Fibroblast of gingiva (primary cell): ENCODE measurements at regions not wholly inside any gene's neighbourhood (a gene's known extent, or its start where the extent isn't known, plus 50 kb on each side); places are given as distances from the start of the nearest gene placed in this dataset.

Experiments
- DNase-seq: peaks from one replicate; pipeline ENCODE4 v3.0.0-alpha.2; 2011; ENCODE audit warnings: low read depth

- DNase-seq: no peak
These were observed 310.9 kb upstream of the NEBL start for GRCh38 chr10:21207852-21208646.

- no peak for DNase-seq
These were observed 308.2 kb upstream of the NEBL start for GRCh38 chr10:21205328-21205727.

GRCh38 chr10:21203473-21204107 lies 306.5 kb upstream of the NEBL start:
- no peak for DNase-seq

- DNase-seq: peak; percentile 51
These were observed 305.8 kb upstream of the NEBL start for GRCh38 chr10:21202776-21203462.

GRCh38 chr10:21199501-21199900 lies 302.4 kb upstream of the NEBL start:
- DNase-seq: no peak

GRCh38 chr10:21197838-21198237 lies 300.7 kb upstream of the NEBL start:
- DNase-seq: no peak

- DNase-seq: no peak
These were observed 299.8 kb upstream of the NEBL start for GRCh38 chr10:21196822-21197395.

DNA sequence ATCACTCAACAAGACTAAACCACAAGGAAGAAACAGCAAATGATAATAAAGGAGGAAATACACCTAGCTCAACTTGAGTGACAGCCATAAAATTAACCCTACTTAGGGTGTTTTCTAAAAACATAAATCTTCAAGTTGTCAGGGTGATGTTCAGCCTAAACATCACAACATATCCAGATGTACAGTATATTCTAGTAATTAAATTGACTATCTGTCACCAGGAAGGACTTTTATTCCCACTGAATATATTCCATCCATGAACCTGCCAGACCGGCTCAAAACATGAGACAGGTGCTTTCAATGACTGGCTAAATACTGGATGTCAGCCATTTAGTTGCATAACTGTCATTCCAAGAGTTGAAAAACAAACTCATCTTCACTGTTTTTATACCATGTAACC lies 298.1 kb upstream of the NEBL start:
- no peak for DNase-seq

DNA sequence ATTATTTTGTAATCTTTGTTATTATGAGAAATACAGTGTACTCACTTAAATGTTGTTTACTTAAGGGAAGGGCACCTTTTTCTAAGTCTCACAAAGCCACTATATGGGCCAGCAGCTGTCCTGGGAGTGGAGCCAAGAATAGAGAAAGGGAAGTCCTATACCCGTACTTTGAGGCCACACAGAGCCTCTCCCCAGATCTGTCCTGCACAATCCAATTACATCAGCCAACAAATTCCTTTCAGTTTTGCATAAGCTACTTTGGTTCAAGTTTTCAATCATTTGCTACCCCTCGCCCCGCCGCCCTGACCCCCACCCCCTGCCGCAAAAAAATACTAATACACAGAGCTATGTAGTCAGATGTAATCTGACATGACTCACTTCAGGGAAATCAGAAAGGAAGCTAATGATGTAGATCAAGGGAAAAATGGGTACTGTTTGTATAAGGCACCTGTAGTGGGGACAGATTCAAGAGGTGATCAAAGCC lies 297.4 kb upstream of the NEBL start:
- peak; percentile 19 for DNase-seq

- DNase-seq: no peak
These were observed 296.1 kb upstream of the NEBL start for GRCh38 chr10:21193196-21193595.

- no peak for DNase-seq
These were observed 294.4 kb upstream of the NEBL start for GRCh38 chr10:21191512-21191911.

- no peak for DNase-seq
These were observed 287.9 kb upstream of the NEBL start for GRCh38 chr10:21184984-21185383.

- DNase-seq: peak; percentile 54
These were observed 287.1 kb upstream of the NEBL start for GRCh38 chr10:21184216-21184615.

GRCh38 chr10:21183025-21183424 lies 285.9 kb upstream of the NEBL start:
- DNase-seq: no peak

GRCh38 chr10:21181451-21181850 lies 284.3 kb upstream of the NEBL start:
- DNase-seq: no peak

- DNase-seq: no peak
These were observed 283.5 kb upstream of the NEBL start for GRCh38 chr10:21180604-21181003.

GRCh38 chr10:21176934-21177480 lies 279.9 kb upstream of the NEBL start:
- DNase-seq: no peak

GRCh38 chr10:21175797-21176196 lies 278.7 kb upstream of the NEBL start:
- no peak for DNase-seq

DNA sequence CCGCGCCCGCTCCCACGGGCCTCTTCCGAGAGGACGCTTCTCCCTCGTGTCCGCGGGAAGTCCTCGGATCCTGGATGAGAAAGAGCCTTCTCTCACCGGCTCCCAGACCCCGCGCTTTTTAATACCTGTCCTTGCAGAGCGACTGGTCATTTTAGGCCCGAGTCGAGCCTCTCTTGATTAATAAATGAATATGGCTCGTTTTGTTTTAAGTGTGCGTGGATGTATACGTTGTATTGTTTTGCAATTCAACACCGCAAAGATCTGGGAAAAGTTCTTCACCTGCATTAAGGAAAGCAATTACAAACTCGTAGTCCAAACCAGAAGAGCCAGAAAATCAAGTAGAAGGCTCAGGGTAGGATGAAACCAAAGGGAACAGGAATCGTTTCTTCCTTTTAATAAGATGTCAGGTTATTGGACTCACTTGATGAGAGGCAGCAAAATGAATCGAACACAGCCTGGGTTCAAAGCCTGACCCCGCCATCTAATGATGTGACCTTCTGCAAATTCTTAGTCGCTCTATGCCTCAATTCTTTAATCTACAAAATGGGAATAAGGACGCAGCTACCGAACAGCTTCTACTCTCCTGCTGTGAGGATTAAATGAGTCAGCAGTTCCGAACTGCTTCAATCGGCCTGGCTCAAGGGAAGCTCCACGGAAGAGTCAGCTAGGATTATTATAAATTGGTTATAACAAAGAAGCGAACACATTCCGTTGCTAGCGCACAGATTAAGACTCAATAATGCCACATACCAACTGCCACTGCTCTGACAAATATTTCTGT lies 277.8 kb upstream of the NEBL start:
- no peak for DNase-seq

- DNase-seq: no peak
These were observed 276.9 kb upstream of the NEBL start for GRCh38 chr10:21173802-21174714.
